HK-2 (cell line): ENCODE measurements at regions not wholly inside any gene's neighbourhood (a gene's known extent, or its start where the extent isn't known, plus 50 kb on each side); places are given as distances from the start of the nearest gene placed in this dataset.
"Not testable (repeated sequence)": the region's sequence is repeated elsewhere in the genome, so short reads cannot be mapped to it uniquely, and the experiment has no call there.

Experiments
- DNase-seq: peaks from one replicate; pipeline ENCODE4 v3.0.0-alpha.2; 2018; ENCODE audit not compliant: unreplicated experiment

GRCh38 chr6:72533606-72534005 lies 88.3 kb upstream of the KCNQ5 start:
- DNase-seq, result no peak

- no peak for DNase-seq
Observed at GRCh38 chr6:72534236-72534635, 87.6 kb upstream of the KCNQ5 start.

- DNase-seq, result no peak
Observed at GRCh38 chr6:72535124-72535523, 86.7 kb upstream of the KCNQ5 start.

GRCh38 chr6:72547020-72547419 lies 74.8 kb upstream of the KCNQ5 start:
- DNase-seq, result no peak

- no peak for DNase-seq
Observed at GRCh38 chr6:72551470-72551869, 70.4 kb upstream of the KCNQ5 start.

GRCh38 chr6:72552938-72553337 lies 68.9 kb upstream of the KCNQ5 start:
- no peak for DNase-seq

GRCh38 chr6:72553531-72554511 lies 68.0 kb upstream of the KCNQ5 start:
- no peak for DNase-seq

- no peak for DNase-seq
Observed at GRCh38 chr6:72554761-72555221, 67.1 kb upstream of the KCNQ5 start.

- no peak for DNase-seq
Observed at GRCh38 chr6:72559067-72559466, 62.8 kb upstream of the KCNQ5 start.

GRCh38 chr6:72559555-72559954 lies 62.3 kb upstream of the KCNQ5 start:
- DNase-seq, result no peak

GRCh38 chr6:72560721-72561593 lies 60.9 kb upstream of the KCNQ5 start:
- no peak for DNase-seq

- DNase-seq, result no peak
Observed at GRCh38 chr6:72561629-72562028, 60.2 kb upstream of the KCNQ5 start.

- DNase-seq, result no peak
Observed at GRCh38 chr6:72564231-72564630, 57.6 kb upstream of the KCNQ5 start.

GRCh38 chr6:72571993-72572392 lies 49.9 kb upstream of the KCNQ5 start:
- not testable (repeated sequence) for DNase-seq
